KMS-11 (cell line): ENCODE measurements at regions not wholly inside any gene's neighbourhood (a gene's known extent, or its start where the extent isn't known, plus 50 kb on each side); places are given as distances from the start of the nearest gene placed in this dataset.

ENCODE experiments used
- H2AFZ ChIP-seq: fragments of 200-600 bp; sonication (generic); 2 replicates; pipeline ENCODE4 v1.6.1; 2016; ENCODE audit warnings: antibody characterized with exemption, mixed run types, low read depth
- H3K27ac ChIP-seq: fragments of 200-600 bp; sonication (generic); 2 replicates; pipeline ENCODE4 v1.6.1; 2016; ENCODE audit warnings: mild to moderate bottlenecking, mixed run types
- H3K27me3 ChIP-seq: fragments of 200-600 bp; sonication (generic); 2 replicates; pipeline ENCODE4 v1.6.1; 2017; ENCODE audit warnings: mild to moderate bottlenecking, low read depth, mixed run types, moderate library complexity; ENCODE audit not compliant: insufficient read depth
- H3K36me3 ChIP-seq: fragments of 200-600 bp; sonication (generic); 2 replicates; pipeline ENCODE4 v1.6.1; 2017; ENCODE audit warnings: mild to moderate bottlenecking, mixed run types; ENCODE audit not compliant: insufficient read depth
- H3K4me1 ChIP-seq: fragments of 200-600 bp; sonication (generic); 2 replicates; pipeline ENCODE4 v1.6.1; 2016; ENCODE audit warnings: mild to moderate bottlenecking, low read depth, mixed run types; ENCODE audit not compliant: poor library complexity, severe bottlenecking
- H3K4me2 ChIP-seq: fragments of 200-600 bp; sonication (generic); 2 replicates; pipeline ENCODE4 v1.7.0; 2016; ENCODE audit warnings: mild to moderate bottlenecking, mixed run types
- H3K4me3 ChIP-seq: fragments of 200-600 bp; sonication (generic); IDR thresholded peaks from 2 replicates; pipeline ENCODE4 v1.6.1; 2017; ENCODE audit warnings: low read depth, low read length, mixed read lengths; ENCODE audit not compliant: insufficient read depth
- H3K79me2 ChIP-seq: fragments of 200-600 bp; sonication (generic); 2 replicates; pipeline ENCODE4 v1.6.1; 2016; ENCODE audit warnings: low read depth, mixed run types; ENCODE audit not compliant: insufficient read depth
- H3K9ac ChIP-seq: fragments of 200-600 bp; sonication (generic); 2 replicates; pipeline ENCODE4 v1.6.1; 2016; ENCODE audit warnings: mild to moderate bottlenecking, mixed run types
- H4K20me1 ChIP-seq: fragments of 200-600 bp; sonication (generic); 2 replicates; pipeline ENCODE4 v1.6.1; 2016; ENCODE audit warnings: mild to moderate bottlenecking, mixed run types; ENCODE audit not compliant: insufficient read depth
- CTCF ChIP-seq: fragments of 200-600 bp; sonication (generic); conservative IDR thresholded peaks from 2 replicates; pipeline ENCODE4 v1.6.1; 2017; ENCODE audit warnings: low read depth, mild to moderate bottlenecking, antibody characterized with exemption, low read length, moderate library complexity, mixed read lengths

GRCh38 chr18:73807551-73808192 lies 340.0 kb downstream of the FBXO15 start:
- Histone ChIP-seq H3K27me3 (no peaks in the 10 kb centered on the region), H3K27ac (no peak overlapping the region), H2AFZ (no peak overlapping the region), H3K36me3 (no peaks in the 10 kb centered on the region), H3K4me3 (no peak overlapping the region), H3K9ac (no peak overlapping the region), H4K20me1 (no peaks in the 10 kb centered on the region), H3K4me1 (no peaks in the 10 kb centered on the region), H3K4me2 (no peak overlapping the region), H3K79me2 (no peaks in the 10 kb centered on the region)
- TF ChIP-seq CTCF, result no peak

- H3K4me1 ChIP-seq, result no peaks in the 10 kb centered on the region
- no peaks in the 10 kb centered on the region for H4K20me1 ChIP-seq
- no peak overlapping the region for H2AFZ ChIP-seq
- H3K36me3 ChIP-seq, result no peaks in the 10 kb centered on the region
- H3K27me3 ChIP-seq, result no peaks in the 10 kb centered on the region
- H3K4me2 ChIP-seq, result no peak overlapping the region
- no peak overlapping the region for H3K27ac ChIP-seq
- H3K4me3 ChIP-seq, result no peak overlapping the region
- H3K9ac ChIP-seq, result no peak overlapping the region
- TF ChIP-seq CTCF, result no peak
- no peaks in the 10 kb centered on the region for H3K79me2 ChIP-seq
Observed at GRCh38 chr18:73805991-73806390, 341.6 kb downstream of the FBXO15 start.

GRCh38 chr18:73797419-73797818 lies 350.2 kb downstream of the FBXO15 start:
- Histone ChIP-seq H3K4me3 (no peak overlapping the region), H2AFZ (no peak overlapping the region), H3K79me2 (no peaks in the 10 kb centered on the region), H3K4me2 (no peak overlapping the region), H3K9ac (no peak overlapping the region), H3K27me3 (no peaks in the 10 kb centered on the region), H3K27ac (no peak overlapping the region), H4K20me1 (no peaks in the 10 kb centered on the region), H3K36me3 (no peaks in the 10 kb centered on the region), H3K4me1 (no peaks in the 10 kb centered on the region)
- TF ChIP-seq CTCF, result no peak

- TF ChIP-seq CTCF, result no peak
- Histone ChIP-seq H2AFZ (no peak overlapping the region), H4K20me1 (no peaks in the 10 kb centered on the region), H3K9ac (no peak overlapping the region), H3K4me2 (no peak overlapping the region), H3K27me3 (no peaks in the 10 kb centered on the region), H3K36me3 (no peaks in the 10 kb centered on the region), H3K27ac (no peak overlapping the region), H3K4me1 (no peaks in the 10 kb centered on the region), H3K79me2 (no peaks in the 10 kb centered on the region), H3K4me3 (no peak overlapping the region)
Observed at GRCh38 chr18:73793386-73793785, 354.2 kb downstream of the FBXO15 start.
